CD4-positive, alpha-beta T cell treated with Interleukin-1 beta for 1 hour (primary cell): ENCODE measurements at regions not wholly inside any gene's neighbourhood (a gene's known extent, or its start where the extent isn't known, plus 50 kb on each side); places are given as distances from the start of the nearest gene placed in this dataset.
A peak's percentile ranks its signal among the peaks of the same experiment; 100 is the strongest.

Experiments used
- DNase-seq, 2 donors: peaks; one replicate each; pipeline ENCODE4 v3.0.0-alpha.2; 2020 to 2022

DNA sequence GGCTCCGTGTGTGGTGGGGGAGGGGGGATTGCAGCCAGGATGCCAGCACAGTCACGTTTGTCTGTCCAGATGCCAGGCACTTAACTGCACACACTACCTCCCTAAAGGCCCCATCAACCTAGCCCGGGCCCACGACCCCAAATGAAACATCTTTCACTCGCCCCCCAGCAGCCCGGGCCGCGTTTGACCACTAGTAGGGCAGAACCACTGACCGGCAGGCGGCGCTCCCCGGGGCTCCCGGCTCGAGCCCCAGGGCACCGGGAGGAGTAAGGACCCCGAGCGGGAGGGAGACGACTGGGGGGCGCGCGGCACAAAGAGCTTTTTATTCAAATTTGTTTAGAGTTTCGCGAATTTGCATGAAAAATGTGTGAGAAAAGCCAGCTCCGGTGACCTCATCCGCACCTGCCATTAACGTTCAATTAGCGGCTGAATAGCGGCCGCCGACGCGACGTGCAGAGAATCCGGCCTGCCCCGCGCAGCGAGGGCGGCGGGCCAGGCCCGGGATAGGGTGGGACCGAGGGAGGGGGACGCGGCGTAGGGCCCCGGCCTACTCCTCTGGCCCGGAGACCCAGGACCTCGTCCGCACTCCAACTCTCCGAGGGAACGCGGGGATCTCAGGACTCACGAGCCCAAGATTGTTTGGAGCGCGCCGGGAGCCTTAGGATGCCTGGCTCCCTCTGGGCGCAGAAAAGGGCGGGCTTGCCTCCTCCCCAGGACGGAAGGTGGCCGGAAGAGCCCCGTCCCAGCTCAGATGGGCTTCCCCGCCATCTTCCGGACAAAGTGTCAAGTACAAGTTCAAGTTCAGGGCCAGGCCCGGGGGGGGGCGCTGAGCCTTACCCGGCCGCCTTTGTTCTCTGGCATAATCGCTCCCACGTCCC lies 64.9 kb upstream of the POLG start:
- DNase-seq = peak; percentile 39

DNA sequence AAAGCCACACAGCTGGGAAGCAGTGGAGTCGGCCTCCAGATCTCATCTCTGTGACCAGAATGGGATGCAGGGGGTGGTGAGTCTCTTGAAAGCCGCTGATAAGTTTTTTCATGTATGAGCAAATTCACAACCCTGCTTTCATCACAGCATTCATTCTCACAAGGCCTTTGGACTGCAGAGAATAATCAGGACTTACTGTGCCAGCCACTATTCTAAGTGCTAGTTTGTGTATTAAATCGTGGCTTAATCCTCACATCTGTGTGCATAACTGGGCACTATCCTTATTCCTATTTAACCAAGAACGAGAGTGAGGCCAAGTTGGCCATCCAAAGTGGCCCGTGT lies 64.2 kb upstream of the POLG start:
- DNase-seq = no peak

DNA sequence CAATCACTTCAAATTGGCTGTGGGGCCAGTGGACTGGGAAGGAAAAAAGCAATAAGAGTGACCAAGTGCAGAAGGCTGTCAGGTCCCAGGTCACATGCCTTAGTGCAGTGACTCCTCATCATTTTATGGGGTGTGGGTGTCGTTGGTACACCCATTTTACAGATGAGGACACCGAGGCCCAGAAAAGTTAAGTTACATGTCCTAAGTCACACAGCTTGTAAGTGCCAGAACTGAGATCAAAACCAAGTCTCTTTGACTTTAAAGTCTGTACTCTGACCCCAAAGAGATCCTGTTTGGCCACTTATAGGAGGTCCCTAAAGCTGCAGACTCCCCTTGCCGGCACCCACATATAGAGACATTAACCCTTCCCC lies 63.0 kb upstream of the POLG start:
- no peak for DNase-seq

DNA sequence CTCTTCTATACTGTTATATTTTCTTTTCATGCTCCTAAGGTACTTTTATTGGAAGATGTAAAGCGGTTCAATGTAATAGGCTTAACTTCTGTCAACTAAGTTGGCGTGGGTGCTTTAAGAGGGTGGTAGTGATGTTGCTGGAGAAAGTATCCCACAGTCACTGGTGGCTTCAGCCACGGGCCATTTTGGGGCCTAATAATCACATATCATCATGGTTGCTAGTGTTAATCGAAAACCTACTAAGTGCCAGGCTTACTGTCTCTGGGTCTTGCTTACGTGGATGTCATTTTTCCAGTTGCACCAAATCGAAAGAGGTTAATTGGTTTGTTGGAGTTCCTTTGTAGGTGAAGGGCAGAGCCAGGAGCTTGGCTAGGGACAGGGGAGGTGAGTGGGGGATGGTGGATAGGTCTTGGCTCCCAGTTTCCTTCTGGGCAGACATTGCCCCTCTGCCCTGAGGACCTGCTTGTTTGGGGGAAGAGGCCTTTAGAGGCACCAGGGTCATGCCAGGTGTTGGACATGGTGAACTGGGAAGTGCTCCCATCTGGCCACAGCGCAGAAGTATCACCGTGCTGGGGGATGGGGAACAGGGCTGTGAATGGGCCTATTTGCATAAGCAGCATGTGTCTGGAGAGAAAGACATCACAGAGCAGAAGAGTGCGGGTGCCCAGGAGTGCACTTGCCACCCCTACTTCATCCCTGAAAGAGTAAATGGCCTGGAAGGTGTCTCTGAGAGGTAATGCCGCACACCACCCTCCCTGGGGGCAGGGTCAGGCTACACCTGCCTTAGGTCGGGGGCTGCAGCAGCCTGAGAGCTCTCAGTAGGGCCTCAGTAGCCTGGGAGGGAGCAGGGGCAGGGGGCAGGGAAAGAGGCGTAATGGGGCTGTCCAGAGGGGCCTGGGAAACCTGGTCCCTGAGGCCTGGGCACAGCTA lies 62.4 kb upstream of the POLG start:
- DNase-seq = no peak

DNA sequence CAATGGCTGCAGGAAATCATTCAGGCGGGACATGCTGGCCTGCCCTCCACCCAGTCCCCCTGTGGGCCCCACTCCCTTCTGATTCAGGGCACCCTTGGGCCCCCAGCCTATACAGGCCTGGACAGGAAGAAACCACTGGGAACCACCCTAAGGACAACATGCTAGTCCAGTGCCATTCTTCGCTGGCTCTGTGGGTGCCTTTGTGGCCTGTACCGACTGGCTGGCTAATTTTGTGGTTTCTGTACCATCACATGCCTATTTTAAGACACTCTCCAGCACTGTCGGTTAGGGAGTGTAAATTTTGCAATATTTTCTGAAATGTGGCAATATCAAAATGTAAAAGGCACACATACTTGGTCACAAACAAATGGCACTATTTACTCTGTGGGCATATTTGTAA lies 61.4 kb upstream of the POLG start:
- DNase-seq = no peak

DNA sequence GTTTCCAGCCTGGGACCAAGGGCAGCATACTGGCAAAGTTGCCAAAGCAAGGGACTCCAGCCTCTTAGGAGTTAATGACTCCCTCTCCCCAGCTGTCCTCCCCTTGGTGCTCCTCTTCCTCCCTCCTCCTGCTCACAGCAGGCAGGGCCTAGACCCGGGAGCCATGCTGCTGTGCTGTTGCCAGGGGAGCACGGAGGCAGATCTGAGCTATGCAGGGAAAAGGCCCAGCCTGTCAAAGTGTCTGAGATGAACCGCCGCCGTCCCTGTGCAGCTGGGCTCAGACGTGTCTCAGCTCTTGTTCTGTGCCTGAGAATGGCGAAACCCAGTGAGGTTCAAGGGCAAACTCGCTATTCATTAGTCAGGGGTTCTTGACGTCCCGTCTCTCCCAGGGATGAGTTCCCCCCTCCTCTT lies 60.8 kb upstream of the POLG start:
- DNase-seq = no peak

DNA sequence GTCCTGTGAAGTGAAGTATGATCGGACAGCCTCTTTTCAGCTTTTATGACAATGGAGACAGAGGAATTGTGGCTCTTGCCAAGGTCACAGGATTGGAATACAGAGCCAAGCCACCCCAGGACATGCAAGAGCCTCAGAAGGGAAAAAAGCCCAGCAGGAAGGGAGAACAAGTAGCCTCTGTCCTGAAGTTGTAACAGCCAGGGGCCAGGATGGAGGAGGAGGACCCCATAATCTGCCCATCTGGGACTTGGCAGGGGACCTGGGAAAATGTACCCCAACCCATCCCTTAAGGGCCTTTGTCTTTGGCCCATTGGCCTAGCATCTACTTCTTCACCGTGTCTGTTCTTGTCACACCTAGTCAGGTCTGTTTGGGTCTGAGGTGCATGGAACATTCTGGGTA lies 60.4 kb upstream of the POLG start:
- no peak for DNase-seq

DNA sequence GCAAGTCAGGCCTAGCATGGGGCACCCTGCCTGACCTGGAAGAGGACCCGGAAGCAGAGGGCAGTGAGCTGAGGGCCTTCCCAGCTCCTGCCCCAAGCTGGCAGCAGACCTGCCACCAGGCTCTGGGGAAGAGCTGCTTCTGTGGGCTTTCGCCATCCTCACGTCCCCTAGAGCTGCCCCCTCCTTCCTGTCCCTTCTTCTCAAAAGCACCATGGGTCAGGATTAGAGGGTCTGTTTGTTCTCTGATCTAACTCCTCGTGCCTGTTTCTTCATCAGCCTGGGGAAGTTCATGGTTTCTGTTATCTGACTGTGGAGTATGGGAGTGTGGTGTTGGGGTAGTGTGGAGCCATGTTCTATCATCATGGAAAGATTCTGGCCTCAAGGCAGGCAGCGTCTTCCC lies 58.4 kb upstream of the POLG start:
- DNase-seq = no peak

DNA sequence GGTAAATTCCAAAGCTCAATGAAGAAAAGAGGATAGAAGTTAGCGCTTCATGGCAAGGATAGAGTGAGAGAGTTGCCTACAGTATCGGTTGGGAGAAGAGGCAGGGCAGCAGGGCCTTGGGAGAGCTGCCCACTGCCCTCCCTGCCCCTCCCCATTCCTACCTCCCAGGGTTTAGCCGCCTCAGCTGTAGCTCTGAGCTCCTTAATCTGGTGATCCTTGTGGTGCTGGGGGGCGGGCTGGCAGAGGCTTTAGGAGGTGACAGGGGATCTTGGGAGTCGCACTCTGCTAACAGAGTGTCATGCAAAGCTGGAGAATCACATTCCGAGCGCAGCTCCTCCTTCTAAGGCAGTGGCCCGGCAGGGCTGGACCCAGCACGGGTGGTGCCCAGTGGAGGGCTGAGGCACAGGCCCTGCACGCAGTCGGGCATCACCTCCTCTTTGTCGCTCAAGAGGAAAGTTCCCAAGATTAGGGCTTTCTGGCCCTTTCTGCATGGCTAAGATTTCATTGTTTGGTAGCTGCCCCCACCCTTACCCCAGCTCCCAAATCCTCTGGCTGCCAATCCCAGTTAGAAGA lies 57.1 kb upstream of the POLG start:
- no peak for DNase-seq

DNA sequence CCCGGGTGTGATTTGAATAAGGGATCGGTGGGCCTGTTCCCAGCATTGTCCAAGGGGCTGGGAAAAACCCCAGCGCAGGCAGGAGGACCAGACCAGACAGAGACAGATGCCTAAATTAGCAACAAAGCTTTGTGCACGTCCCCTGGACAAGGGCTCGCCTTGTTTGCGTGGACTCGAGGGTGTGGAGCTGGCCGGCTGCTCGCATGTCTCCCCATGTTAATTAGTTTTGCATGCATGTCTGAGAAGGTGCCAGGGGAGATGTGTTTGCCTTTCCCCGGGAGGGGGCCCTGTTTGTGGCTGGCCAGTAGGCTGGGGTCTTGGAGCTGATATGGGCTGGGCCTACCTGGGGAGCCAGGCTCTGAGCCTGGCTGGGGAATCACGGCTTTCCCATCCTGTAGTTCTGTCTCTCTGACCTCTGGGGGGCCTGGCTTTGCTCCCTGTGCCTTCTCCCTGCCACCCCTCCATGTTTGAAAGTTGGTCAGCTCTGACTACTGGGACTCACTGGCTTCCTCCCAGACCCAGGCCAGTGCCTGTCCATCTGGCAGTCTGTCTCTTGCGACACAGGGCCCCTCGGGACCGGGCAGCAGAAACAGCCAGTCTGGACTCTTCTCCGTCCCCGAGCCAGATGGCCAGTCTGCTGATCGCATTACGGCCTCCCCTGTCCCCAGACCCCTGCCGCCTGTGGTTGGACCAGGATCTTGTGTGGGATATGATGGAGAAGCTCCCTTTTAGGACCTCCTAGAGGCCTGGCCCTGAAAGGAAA lies 55.4 kb upstream of the POLG start:
- DNase-seq = no peak

DNA sequence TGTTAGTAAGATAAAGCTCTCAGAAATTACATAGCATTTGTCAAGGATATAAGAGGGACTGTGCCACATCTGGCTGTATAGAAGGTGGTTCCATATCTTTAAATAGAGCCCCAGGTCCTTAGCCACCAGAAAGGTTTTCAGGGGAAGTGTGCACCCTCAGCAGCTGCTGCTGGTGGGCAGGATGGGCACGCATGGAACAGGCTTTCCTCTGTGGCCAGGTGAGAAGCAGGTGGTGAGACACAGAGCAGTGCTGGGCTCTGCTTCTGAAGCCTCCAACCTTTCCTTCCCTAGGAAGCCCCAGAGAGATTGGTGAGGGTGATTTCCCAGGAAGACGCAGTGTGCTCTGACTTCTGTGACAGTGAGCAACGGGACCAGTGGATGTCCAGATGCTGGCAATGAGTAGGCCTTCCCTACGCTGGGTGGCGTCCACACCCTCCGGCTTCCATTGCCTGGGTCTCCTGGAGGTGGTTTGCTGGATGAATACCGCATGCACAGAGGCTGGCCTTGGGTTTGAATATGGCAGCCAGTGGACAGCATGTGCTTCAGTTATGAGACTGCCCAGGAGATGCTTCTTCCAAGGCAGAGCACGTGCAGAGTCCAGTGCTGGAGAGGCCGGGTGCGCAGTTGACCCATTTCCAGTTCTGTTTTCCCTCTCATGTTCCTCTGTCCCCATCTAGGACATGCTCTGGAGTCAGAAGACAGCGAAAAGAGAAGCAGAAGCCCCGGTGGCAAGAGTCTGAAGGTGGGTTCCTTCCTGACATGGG lies 52.7 kb upstream of the POLG start:
- DNase-seq = no peak

DNA sequence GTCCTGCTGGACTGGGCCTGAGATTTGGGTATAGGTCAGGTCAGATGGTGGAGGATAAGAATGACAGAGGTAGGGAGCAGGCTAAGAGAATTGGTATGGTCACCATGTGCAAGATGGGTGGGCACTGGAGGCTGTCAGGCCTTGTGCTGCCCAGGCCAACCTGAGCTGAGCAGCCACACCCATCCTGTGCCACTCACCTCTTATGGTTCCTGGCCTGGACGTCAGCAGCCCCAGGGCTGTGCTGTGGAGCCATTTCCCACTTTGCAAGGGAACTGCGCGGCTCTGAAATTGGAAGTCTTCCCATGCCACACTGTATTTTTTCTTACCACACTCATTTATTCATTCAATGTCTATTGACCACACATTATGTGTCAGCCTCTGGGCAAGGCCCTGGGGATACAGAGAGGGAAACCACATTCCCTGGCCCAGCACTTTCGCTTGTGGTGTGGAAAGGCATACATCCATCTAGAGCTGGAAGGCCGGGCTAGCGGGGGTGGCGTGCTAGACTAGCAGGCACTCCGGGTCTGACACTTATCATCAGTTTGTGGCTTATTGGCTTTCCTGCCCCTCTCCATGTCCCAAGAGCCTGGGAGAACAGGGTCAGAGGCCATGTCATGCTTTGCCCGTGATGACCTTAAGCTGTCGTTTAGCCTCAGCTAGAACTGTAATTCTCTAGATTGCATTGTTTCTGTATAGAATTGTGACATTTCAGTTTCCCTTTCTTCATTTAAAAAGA lies 51.1 kb upstream of the POLG start:
- no peak for DNase-seq
